Epithelial cell of prostate (primary cell): ENCODE measurements at regions not wholly inside any gene's neighbourhood (a gene's known extent, or its start where the extent isn't known, plus 50 kb on each side); places are given as distances from the start of the nearest gene placed in this dataset.
"Not testable (repeated sequence)": the region's sequence is repeated elsewhere in the genome, so short reads cannot be mapped to it uniquely, and the experiment has no call there.

Experiments
- DNase-seq: peaks from one replicate; pipeline ENCODE4 v3.0.0-alpha.2; 2011; ENCODE audit warnings: low read depth, low spot score
- H3K27ac ChIP-seq: fragments of 450-650 bp; 2 replicates; pipeline ENCODE4 v1.5.1; 2017; ENCODE audit warnings: mild to moderate bottlenecking

- no peak overlapping the region for H3K27ac ChIP-seq
- DNase-seq, result no peak
These were observed 66.6 kb upstream of the RHOU start for GRCh38 chr1:228668553-228669241.

DNA sequence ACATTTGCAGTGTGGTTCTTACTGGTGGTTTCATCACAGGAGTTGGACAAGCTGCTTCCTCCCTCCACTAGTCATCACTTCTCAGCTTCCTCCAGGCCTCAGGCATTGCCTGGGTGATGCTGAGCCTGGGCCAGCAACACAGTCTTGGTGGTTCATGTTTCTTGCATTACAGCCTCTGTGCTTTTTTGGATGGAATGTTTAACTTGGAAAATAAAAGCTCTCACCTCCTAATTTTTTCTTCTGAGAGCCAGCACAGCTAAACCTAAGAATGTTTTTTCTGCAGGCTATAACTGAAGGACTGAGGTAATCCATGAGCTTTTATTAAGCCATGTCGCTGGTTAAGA lies 66.1 kb upstream of the RHOU start:
- no peak for DNase-seq
- H3K27ac ChIP-seq, result no peak overlapping the region

- not testable (repeated sequence) for DNase-seq, H3K27ac ChIP-seq
These were observed 54.2 kb upstream of the RHOU start for GRCh38 chr1:228681076-228681565.

- H3K27ac ChIP-seq, result no peak overlapping the region
- DNase-seq, result no peak
These were observed 51.9 kb upstream of the RHOU start for GRCh38 chr1:228683428-228683827.

DNA sequence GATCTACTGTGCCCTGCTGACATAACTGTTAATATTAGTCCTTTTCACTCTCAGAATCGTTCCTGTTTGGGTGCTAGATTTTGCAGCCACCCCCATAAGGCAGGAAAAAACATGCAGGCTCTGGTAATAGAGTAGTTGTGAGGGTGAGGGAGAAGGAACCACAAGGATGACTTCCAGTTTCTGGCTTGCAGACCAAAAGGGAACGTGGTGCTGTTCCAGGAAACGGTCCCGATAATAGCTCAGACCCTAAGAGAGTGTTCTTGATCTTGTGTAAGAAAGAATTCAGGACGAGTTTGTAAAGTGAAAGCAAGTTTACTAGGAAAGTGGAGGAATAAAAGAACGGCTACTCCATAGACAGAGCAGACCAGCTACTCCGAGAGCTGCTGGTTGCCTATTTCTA lies 50.7 kb upstream of the RHOU start:
- DNase-seq, result no peak
- H3K27ac ChIP-seq, result no peak overlapping the region

- no peak overlapping the region for H3K27ac ChIP-seq
- no peak for DNase-seq
These were observed 50.1 kb upstream of the RHOU start for GRCh38 chr1:228685081-228685660.
